Cerebellar nuclear complex (tissue), 1 donor: ENCODE measurements at regions not wholly inside any gene's neighbourhood (a gene's known extent, or its start where the extent isn't known, plus 50 kb on each side); places are given as distances from the start of the nearest gene placed in this dataset.
A peak's percentile ranks its signal among the peaks of the same experiment; 100 is the strongest.
"Not testable (repeated sequence)": the region's sequence is repeated elsewhere in the genome, so short reads cannot be mapped to it uniquely, and the experiment has no call there.

Source experiments
- DNase-seq, 2 experiments: peaks; one replicate each; lab custom pipeline; 2025; lab: John Stamatoyannopoulos, UW

DNA sequence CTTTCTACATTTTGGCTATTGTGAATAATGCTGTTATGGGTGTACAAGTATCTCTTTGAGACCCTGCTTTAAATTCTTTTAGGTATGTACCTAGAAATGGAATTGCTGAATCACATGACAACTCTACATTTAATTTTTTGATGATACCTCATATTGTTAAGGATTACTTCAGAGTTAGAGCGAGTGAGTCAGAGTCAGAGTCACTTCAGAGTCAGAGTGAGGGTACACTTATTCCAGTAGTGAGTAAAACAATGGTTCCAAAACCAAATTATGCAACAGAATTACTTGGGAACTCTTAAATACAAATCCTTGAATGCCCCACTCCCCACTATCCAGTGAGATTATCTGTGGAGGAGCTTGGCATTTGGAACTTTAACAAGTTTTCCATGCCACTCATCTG is 50.3 kb upstream of the SNRK start:
- no peak for DNase-seq

DNA sequence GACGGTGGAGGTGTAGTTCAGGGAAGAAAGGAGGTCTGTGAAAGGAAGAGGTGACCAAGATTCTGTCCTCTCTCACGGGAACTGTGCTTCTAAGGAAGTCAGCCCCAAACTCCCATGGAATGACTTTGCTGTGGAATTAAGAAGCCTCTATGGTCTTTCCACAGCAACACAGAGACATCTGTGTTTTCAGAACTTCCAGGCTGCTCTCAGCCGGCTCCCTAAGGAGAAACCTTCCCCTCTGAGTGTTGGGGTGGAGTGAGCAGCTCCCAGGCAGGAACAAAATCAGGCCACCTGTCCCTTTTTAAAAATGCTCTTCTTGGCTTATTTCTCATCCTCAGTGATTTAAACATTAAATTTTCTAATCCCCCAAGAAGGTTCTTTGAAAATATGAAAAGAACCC is 53.3 kb upstream of the SNRK start:
- no peak for DNase-seq

DNA sequence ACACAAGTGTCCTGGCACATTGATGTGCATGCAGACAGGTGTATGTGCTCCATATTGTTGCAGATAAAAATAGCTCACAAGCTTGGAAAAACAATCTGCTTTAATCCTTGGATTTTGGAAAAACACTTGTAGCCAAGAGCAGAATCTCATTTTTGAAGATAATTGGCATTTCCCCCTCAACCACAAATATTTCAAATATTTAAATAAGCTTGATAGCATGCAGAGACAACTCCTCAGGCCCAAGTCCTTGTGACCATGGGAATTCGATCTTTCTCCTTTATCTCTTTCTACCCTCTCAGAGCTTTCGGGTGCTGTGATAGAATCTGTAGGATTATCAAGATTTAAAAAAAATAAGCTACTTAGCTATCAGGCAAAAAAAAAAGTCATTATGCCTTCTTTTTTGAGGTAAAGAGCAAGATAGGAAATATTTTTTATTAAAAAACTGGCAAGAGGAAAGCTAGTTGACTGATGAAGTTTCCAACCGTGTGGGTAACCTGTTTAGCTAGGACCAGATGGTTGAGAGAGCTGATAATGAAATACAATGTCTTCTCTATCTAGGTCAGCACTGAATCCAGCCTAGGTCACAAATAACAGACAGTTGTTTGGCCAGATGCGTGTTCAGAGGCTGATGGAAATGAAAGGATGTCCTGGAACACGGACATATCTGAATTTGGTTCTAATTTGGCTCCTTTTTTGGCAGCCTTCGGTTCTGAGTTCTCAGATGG is 54.9 kb upstream of the SNRK start:
- DNase-seq = peak; percentile 14 to 23

DNA sequence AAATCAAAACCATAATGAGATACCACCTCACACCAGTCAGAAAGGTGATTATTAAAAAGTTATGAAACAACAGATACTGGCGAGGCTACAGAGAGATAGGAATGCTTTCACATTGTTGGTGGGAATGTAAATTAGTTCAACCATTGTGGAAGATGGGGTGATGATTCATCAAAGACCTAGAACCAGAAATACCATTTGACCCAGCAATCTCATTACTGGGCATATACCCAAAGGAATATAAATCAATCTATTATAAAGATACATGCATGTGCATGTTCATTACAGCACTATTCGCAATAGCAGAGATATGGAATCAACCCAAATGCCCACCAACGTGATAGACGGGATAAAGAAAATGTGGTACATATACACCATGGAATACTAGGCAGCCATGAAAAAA is 56.5 kb upstream of the SNRK start:
- not testable (repeated sequence) for DNase-seq

DNA sequence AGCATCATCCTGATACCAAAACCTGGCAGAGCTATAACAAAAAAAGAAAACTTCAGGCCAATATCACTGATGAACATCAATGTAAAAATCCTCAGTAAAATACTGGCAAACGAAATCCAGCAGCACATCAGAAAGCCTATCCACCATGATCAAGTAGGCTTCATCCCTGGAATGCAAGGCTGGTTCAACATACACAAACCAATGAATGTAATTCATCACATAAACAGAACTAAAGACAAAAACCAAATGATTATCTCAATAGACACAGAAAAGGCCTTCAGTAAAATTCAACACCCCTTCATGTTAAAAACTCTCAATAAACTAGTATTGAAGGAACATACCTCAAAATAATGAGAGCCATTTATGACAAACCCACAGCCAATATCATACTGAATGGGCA is 58.7 kb upstream of the SNRK start:
- DNase-seq = not testable (repeated sequence)

DNA sequence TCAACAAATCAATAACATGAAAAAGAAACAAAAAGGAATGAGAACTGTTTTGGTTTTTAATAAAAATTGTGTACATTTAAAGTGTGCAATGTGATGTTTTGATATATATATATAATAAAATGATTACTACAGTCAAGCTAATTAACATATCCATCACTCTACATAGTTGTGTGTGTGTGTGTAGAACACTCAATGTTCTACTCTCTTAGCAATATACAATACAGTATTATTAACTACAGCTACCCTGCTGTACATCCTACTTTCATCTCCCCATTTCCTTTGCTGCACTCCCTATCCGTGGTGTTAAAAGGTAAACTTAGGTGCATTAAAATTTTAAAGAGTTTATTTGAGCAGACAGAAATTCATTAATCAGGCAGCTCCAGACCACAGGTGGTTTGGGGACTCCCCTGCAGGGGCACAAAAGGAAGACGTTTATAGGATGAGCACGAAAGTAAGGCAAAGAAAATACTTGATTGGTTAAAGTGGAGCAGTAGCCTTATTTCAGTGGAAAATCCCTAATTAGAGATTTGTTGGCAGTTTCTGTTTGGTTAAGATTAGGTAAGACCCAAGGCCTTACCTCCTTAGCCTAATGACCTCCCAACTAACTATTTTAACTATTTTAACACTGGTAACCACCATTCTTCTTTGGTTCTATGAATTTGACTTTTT is 61.8 kb upstream of the SNRK start:
- no peak for DNase-seq

DNA sequence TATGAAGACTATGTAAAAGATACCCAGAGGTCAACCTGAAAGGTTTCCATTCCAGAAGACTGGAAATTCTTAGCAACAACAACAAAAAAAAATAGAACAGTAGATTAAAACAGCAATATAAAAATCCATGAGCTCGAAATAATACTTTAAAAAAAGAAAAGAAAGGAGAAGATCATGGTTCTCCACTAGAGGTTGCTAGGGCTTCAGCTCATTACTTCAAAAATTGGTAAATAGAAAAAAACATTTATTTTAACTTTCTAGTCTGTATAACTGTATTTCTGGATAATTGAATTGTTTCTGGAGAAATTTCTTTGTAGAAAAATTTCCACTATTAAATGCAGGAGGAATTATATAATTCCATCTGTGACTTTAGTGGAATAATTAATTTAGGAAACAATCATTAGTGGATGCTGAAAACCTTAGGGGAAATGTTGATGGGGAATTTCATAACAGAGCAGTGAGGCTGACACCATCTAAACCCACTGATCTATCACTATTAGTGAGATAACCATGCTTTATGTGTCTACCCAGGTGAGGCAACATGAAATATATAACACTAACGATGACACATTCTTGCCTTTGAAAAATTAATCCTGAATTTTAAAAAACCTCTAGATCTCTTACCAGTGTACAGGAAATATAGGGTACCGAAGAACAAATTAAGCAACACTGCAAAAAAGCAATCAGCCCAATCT is 62.5 kb upstream of the SNRK start:
- DNase-seq = no peak

DNA sequence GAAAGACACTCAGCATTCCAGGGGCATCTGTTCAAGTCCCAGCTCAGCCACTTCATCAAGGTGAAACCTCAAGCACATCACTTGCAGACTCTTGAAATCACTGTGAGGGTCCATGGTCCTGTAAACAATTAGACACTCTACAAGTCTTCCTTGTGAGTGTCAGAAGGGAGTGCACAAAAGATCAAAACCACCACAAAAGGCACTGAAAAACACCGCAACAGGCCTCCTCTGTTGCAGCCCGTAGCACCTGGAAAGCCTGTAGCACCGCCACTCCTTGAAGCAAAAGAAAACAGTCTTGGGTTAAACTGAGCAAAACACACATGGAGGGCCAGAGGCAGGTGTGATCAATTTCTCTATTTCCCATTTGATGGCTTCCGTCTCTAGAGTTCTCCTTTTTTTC is 63.8 kb upstream of the SNRK start:
- DNase-seq = no peak

DNA sequence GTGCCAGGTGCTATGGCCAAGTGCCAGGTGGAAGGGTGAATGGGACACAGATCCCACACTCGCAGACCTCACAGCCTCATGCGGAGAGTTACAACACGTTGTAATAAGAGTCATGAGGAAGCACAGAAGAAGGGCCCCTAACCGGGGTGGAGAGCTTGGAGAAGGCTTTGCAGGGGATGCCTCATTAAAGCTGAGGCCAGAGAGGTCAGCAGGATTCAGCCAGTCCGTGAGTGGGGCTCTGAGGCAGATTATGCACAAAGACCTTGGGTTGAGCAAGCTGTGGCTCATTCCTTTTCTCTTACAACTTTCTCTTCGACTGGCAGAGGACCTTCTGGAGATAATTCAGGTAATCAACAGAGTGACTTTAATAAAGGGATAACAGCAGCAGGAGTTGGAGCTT is 65.3 kb upstream of the SNRK start:
- DNase-seq = no peak

DNA sequence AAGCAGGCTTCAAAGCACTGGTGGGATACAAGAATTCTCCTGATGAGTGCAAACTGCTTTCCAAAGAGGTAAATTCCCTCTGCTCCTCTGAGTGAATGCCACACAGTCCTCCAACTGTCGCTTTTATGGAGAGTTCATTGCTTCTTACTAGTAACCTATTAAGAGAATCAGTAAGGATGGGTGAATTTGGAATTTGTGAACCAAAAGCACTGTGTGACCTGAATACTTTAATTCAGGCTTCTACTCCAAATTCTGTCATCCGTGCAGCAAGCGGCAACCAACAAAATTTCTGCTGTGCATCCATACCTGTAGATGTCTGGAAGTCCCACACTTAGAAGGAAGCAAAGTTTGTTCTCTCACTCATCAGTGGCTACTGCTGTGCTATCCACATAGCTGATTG is 66.7 kb upstream of the SNRK start:
- DNase-seq = no peak

DNA sequence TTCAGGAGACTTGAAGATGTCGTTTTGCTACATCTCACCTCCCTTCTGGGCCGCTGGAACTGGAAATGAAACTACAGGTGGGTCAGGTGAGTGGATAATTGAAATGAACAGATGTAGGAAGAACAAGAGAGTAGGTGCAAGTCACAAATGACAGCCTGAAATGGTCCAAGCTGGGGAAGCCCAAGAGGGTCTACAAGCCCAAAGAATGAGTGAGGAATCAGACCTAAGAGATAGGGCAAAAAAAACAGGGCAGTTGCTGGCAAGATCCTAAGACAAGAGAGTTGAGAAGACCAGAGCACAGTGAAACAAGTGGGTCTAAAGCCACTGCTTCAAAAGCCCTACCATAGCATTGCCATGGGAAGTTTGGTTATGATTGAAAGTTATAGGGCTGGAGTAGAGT is 67.4 kb upstream of the SNRK start:
- no peak for DNase-seq

DNA sequence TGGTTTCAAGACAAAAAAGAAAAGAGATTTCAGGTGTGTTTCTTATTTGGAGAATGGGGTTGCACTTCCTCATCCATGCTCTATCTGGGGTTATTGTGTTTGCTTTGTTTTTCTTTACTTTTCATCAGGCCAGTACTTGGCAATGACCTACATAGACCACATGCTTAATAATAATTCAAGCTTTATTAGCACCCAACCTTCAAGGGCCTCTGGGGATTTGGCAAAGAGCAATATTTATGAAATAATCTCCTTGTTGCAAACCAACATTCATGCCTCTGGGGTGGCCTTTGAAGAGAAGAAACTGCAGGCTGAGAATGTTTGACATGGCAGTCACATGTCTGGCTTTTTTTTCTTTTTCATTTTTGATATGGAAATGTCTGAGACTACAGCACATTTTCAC is 68.2 kb upstream of the SNRK start:
- DNase-seq = no peak

DNA sequence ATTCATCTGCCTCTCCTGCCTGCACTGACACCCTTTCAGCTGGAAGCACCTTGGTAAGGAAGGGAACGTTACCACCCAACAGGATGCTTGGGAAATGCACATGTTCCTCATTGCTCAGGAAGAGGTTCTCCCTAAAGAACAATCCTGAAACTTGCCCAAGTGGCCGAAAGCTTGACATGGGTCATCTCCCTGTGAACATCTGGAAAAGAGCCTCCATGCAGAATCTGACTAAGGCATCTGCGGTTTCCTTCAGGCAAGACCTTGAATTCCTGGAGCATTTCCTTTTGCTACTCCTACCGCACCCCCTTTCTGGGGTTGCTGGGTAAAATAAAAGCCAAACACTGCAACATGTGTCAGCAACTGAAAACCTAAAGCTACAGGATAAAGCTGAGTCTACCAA is 68.7 kb upstream of the SNRK start:
- DNase-seq = no peak

DNA sequence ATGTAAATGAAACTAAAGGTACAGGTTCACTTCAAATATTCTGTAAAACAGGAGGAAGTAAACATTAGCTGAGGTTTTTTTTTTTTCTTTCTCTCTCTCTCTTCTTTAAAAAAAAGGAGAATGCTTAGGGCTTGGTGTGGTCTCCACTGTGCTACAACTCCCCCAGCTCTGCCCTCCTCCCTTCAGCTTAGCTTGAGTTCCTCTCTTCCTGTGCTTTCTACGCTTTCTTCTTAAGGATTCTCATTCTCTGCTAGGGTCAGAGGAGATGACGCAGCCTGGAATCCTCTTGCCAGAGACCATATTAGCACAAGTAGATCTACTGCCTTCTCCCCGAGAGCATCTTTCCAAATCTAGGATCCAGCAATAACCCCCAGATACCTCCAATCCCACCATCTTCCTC is 69.1 kb upstream of the SNRK start:
- DNase-seq = no peak

DNA sequence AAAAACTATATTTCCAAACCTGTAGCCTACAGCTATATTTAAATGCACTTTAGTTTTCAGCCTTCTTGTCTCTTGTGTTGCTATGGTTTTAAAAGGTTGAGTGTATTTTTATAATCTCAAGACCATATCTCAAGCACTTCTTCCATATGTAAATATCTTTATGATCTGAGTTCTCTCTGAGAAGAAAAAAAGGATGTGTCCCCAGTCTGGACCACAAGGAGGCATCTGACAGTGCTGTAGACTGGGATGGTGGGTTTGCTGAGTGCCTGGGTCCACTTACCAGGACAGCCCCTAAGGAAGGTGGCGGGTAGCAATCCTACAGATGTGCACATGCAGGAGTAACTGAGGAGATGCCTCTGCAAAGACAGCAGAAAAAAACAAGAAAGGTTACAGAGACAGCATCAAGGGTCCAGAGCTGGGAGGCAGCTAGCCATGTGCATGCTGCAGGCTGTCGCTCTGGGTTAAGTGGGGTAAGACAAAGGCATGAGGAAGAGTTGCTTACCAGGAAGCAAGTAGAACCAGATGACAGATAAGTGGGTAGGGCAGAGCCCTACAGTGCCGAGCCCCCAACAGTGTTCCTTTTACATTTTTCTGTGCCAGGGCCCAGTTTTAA is 70.6 kb upstream of the SNRK start:
- DNase-seq = no peak

DNA sequence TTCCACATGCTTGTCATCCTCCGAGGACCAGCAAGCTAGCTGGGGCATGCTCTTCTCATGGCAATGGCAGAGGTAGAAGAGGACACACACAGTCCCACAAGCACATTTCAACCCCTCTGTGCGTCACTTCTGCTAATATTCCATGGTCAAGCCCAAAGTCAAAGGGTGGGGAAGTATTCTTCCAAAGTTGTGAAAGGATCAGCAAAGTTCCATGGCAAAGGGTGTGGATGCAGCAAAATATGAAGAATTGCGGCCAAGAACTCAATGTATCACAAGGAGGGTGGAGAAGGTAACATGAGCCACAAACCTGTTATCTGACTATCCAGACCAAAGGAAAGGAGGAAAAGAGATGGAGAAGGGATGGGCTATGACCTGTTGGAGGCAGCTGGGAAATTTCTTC is 71.2 kb upstream of the SNRK start:
- DNase-seq = no peak

DNA sequence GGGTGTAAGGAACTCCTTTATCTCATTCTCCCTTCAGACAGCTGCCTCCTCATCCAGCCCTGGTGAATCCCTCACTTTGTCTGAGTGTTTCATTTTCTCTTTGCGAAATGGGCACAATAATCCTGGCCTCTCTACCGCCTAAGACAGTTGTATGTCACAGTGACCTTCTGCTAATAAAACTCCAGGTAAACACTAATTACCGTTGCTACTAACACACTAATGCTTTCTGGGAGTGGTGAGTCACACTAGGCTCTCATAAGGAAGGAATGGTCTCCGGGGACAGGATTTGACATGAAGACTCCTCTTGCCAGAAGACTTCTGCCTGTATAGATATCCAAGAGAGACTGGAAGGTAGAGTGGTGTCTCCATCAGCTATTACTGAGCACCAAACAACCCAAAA is 71.7 kb upstream of the SNRK start:
- DNase-seq = no peak

DNA sequence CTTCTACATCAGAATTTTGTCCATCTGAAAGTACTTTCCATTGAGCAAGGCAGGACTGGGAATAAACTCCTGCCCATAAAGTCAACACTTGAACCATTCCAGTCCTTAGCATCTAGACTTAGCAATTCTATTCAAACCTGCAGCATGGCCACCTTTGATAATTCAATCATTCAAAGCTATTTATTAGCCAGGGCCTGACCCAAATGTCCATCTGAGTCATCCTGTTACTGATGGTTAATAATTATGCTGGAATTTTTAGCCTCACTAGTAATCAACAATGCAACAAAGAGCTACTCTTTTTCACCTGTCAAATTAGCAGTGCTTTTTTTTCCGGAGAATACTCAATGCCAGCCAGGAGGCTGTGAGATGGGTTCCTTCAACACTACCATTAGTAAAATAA is 72.7 kb upstream of the SNRK start:
- no peak for DNase-seq

DNA sequence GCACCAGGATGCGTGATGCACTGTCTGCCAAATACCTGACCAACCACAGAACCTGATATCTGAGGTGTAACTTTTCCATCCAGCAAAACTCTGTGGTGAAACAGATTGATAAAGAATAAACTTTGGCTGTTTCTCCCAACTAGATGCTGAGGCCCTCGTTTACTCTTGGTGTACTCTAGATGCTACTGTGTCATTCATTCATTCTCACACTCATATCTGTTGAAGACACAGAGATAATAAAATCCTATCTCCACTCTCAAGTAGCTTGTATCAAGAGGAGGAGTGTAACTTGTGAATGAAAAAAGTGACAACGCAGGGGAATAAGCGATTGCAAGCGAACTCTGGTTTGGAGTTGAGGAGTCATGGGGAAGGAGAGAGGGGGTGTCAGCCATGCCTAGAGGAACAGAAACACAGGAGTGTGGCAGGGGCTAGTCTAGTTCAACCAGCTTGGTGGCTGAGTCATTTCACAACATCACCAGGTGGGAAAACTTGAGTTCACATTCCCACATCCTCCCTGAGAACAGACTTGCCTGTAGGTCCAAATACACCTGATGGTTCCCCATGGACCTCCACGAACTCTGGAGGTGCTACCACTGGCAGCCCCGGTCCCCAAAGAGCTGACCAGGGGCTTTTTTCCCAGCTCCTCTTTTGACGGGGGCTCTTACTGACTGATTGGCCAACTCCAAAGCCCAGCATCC is 73.3 kb upstream of the SNRK start:
- no peak for DNase-seq

DNA sequence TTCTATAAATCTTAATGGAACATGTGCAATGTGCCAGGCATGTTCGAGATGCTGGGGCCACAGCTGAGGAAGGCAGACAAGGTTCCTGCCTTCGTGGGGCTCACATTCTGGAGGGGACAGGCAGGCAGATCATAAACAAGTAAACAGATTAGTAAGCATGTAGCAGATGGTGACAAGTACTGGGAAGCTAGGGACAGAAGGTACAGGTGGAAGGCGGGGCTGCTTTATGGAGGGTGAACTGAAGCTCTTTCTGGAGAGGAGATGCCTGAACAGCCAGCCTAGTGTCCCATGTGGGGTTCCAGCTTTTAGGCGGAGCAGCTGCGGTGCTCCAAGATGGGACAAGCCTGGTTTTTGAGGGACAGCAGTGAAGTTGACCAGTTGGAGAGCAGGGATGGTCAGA is 74.7 kb upstream of the SNRK start:
- peak; percentile 7 to 44 for DNase-seq

DNA sequence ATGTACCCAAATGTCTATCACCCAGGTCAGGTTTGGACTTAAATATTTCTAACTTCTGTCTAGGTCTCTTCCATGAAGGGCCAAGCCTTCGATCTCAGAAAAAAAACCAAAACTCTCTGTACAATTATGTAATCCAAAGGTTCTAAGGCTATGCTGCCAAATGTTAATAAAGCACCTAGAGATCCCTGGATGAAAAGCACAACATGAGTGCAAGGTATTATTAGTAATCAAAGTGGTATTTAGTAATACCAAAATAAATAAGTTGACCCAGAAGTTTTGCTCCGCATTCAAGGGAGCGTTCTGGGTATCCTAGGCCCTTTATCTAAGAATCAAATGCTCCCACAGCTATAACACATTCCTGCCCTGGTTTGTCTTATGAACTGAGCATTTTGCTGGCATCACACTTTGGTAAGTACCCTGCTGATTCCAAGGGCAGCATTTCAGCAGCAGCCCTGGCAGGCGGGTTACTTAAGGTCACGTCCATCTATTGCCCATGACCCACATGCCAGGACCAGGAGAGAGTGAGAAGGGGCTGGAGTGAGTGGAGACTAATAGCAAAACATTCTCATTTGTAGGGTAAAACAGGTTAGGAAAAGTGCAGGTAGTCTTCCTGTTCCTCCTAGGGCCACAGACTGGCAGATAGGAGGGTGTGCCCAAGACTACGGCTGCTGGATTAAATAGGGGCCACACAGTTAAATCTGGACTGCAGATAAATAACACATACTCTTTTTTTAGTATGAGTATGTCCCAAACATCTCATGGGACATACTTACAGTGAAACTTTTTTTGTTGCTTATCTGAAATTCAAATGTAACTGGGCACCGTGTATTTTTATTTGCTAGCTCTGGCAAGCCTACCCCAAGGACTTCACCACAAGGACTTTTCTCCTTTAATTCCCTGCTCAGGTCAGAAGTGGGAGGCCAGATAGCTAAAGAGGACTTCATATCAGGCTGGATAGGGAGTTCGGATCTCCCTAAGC is 76.0 kb upstream of the SNRK start:
- no peak for DNase-seq
